LoVo (cell line): ENCODE measurements at regions not wholly inside any gene's neighbourhood (a gene's known extent, or its start where the extent isn't known, plus 50 kb on each side); places are given as distances from the start of the nearest gene placed in this dataset.
A peak's percentile ranks its signal among the peaks of the same experiment; 100 is the strongest.

Source experiments
- DNase-seq: peaks from one replicate; pipeline ENCODE4 v3.0.0-alpha.2; 2016; ENCODE audit warnings: low spot score

DNA sequence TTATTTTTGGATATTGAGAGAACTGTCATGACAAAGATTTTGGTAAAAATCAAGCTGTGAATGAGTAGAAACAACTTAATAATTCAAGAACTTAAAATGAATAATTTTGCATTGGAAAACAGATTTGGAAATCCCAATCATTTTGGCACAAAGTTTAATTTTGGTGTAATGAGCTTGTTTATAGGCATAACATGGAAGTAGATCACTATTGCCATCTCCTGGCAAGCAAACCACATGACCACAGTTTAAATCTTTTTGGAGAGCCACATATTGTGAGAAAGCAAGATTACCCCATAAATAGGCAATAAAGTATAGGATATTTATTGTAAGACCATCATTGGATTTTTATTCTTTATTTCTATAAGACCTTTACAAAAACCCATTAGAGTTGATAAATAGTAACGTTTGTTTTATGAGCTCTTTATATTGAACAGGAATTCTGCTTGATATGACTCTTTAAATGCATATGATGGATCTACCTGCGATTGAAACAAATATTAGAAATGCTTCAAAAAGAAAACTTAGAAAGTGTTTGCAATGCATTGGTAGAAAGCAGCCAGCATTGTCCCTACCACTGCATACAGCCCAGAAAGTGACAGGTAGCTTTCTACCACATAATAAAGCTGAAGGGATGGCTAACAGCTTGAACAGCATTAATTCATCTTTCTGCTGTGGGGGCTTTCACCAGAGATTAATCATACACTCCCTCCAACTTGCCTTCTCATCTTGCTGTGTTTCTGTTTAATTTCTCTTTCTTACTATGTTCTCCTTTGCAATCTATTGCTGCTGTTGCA, 766.8 kb downstream of the TBL1XR1 start:
- DNase-seq = peak; percentile 38

DNA sequence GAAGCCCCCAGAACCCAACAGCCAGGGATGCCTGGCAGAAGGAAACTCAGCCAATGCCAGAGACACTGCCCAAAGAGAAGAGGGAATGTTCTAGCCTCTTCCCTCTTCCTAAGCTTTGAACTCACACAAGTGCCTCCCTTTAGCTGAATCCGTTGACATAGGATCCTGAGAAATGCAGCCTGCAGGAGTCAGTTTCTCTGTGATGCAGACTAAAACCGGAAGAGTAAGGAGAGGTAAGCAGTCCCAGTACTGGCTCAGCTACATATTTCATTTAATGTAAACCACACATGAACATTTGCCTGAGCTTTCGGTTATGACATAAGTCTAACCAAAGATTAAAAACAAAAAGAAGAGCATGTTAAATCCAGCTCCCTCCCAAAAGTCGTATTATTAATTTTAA, 768.7 kb downstream of the TBL1XR1 start:
- DNase-seq = no peak

DNA sequence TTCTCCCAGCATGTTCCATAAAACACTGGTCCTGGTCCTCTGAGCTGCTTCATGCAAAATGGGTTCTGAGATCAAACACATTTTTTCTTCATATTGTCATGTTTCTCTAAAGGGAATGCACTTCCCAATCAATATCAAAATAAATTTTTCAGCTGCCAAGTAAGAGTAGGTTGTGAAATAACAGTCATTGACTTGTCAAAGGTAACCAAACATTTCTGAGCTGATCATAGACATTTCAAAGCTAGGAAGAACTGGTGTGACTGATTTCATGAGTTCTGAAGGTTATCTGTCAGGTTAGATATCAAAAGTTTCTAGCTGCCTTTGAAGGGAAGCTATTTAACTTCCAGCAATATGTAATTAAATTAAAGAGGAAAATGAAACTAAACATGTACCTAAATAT, 770.9 kb downstream of the TBL1XR1 start:
- no peak for DNase-seq

DNA sequence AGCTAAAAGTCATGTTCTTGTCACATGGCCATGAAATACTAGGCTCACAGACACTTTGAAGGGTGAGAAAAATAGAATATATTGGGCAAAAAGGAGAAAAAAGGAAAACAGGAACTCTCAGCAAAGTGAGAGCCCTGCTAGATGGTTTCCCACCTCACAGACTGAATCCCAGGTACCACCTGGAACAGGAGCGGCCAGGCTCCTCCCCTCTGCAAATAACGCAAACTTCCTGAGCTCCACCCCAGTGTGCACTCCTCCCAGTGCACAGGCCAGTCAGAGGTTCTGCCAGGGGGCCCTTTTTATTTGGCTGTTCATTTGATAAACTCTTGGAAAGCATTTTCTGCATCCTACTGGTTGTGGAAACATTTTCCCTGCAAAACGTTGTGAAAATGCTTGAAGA, 780.4 kb downstream of the TBL1XR1 start:
- no peak for DNase-seq

DNA sequence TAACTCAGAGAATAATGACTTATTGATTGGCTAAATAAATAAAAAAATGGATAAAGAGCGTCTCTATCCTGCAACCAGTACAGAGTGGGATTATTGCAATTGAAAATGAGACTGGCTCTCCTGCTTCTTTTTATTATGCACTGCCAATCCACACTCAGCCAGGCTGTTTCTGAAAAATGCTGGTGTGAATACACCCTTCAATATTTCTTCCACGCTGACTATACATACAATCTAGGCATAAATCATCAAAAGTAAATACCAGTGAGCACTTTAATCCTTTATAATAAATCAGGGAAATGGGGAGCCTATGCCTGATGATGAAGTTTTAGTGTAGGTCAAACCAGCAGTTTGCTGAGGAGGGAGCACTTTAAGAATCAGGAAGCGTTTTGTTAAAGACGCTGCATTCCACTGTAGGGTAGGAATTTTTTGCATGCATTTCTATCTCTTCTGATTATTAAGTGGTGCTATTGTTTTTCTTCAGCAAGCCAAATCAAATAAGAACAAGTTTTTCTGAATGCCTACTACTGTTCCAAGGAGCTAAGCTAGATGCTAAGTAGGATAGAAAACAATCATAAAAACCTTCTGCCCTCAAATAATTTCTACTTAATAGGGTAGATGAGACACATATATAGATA, 781.5 kb downstream of the TBL1XR1 start:
- DNase-seq = no peak

DNA sequence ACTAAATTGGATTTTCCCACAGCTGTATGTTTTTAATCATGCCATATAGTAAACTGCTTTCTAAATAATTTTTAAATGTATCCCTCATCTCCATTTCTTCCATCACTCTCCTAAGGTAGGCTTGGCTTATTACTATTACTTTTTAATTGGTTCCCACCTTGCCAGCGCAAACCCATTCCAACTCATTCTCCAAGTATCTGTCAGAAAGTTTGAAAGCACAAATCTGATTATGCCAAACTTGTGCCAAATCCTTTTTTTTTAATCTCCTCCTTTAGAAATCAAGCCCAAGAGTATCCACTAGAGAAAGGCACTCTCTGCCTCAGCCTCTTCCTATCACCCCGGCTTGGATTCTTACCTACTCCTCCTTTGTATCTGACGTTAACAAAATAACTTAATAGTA, 784.5 kb downstream of the TBL1XR1 start:
- no peak for DNase-seq

DNA sequence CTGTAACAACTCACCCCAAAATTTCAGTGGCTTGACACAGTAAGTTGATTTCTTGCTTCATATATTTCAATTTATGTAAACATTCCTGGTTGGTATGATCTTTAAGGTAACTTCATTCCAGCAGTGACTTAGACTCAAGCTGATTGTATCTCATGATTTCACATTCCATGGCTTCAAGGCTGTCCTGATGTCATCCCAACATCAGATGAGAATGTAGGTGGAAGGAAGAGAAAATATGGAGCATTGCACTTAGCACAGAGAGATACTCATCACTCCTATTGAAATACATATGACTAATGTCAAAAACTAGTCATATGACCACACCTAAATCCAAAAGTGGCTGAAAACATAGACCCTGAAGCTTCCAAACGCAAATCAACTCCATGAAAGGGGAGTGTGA, 793.8 kb downstream of the TBL1XR1 start:
- no peak for DNase-seq

DNA sequence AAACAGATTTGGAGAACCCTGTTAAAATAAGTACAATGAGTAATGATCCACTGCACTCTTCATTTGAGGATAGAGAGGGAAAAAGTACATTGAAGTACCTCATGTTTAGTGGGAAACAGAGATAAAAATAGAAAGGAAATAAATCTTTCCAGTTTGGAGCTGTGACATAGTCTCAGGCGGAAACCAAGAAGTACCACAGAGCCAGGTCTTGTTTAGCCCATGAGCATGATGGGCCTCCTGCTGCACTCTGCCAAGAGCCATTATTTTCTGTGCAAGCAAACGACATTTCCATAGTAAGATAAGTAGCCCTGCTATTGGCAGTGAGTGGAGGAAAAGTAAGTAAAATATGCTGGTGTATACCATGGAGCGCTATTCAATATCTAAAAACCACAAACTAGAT, 796.1 kb downstream of the TBL1XR1 start:
- no peak for DNase-seq

DNA sequence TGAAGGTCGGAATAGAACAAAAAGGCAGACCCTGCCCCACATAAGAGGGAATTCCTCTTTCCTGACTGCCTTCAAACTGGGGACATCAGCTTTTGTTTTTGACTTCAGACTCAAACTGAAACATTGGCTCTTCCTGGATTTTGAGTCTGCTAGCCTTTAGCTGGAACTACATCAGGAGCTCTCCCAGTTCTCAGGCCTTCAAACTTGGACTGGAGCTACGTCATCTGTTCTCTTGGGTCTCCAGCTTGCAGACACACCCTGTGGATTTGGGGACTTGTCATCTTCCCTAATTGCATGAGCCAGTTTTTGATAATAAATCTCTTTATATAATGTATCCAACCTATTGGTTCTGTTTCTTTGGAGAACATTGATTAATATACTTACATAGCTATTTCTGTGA, 798.1 kb downstream of the TBL1XR1 start:
- DNase-seq = no peak

DNA sequence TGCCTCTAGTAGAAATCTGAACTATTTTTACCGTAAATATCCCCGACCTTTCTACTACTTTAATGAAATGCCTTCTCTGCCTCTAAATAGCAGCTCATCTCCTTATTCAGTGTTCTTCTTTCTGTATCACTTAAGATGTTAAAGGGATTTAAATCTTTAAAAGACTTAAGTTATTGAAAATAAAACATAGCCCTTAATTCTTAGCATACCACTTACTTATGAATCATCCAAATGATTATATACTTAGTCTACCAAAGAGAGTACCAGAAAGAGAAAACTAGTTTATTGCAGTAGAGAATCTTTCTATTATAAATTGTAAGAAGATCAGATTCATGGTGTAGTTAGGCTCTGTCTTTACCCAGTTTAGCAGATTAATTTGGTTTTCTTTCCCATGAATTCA, 802.0 kb downstream of the TBL1XR1 start:
- DNase-seq = no peak

DNA sequence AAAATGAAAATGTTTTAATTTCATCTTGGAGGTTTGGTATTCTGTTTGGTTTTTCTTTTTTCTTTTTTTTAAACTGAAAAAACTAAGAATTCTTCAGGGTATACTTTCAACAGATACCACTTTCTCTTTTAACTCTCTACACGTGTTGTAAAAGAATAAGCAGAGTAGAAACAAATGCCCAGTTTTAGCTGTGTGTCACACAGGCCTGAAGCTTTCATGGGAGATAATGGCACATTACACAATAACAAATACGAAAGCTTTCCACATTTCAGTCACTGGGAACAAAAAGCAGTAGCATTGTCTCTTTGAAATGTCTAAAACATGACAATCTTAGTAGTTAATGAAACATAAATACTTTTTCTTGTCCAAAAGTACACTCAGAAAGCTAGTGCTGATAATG, 818.5 kb downstream of the TBL1XR1 start:
- no peak for DNase-seq

DNA sequence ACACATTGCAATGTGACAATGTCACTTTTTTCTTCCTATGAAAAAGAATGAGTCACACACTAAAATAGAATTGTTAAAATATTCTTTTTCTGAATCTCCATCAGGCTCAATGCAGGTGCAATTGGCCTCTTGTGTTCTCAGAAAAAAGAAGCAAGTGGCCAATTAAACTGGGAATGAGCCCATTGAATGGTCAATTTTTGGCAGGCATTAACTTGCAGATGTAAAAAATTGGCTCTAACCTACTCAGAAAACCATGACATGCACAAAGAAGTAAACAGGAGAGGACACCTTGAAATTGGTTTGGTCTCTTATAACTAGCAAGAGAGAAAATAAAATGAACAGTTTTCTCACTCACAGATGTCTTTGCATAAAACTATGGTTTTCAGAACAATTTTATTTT, 820.8 kb downstream of the TBL1XR1 start:
- no peak for DNase-seq

DNA sequence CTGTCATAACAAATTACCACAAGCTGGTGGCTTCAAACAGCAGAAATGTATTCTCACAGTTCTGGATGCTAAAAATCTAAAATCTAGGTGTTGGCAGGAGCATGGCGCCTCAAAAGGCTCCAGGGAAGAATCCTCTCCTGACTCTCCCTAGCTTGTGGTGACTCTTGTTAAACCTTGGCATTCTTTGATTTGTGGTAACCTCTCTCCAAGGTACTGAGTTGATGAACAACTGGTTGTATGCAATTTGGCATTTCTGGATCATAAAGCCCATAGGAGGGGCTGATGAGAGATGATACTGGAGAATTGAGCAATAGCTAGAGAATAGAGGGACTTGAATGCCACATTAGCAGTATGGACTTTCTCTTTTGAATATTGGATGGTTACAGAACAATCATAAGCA, 821.8 kb downstream of the TBL1XR1 start:
- DNase-seq = no peak

DNA sequence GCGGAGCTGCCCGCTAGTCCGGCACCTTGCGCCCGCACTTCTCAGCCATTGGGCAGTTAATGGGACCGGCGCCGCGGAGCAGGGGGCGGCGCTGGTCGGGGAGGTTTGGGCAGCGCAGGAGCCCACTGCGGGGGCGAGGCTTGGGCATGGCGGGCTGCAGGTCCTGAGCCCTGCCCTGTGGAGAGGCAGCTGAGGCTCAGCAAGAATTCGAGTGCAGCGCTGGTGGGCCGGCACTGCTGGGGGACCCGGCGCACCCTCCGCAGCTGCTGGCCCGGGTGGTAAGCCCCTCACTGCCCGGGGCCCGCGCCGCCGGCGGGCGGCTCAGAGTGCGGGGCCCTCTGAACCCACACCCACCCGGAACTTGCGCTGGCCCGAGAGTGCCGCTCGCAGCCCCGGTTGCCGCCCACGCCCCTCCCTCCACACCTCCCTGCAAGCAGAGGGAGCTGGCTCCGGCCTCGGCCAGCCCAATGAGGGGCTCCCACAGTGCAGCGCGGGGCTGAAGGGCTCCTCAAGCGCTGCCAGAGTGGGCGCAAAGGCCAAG, 835.0 kb downstream of the TBL1XR1 start:
- no peak for DNase-seq

DNA sequence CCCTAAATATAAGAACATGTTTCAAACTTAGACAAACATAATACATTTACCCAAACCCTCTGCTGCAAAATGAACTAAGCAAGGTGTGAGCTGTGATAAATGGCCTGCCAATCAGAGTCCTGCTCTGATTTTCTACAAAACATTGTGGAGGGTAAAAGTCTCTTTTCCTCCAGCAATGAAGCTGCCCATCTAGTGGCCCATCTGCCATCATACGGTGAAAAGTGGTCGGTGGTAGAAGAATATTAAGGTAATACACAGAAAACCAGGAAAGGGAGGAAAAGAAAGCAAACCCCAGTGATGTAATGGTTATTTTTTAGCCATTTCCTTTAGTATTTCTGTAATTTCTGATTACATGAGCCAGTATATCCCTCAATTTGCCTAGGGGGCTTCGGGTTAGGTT, 838.1 kb downstream of the TBL1XR1 start:
- no peak for DNase-seq

DNA sequence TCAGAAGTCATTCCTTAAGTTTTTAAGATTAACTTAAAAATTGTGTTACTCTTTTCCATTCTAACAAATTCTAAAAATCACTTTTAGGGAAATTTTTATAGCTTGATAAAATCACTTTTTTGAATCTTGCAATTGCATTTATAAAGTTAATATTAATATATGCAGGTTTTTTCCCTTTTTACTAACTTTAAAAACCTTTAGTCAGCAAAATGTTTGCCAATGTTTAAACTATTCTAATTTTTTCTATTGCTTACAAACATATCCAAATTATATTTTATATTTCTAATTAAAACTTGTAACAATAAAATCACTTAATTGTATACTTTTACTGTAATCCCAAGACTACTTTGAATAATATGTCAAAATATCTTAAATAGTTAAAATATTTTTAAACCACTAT, 839.4 kb downstream of the TBL1XR1 start:
- no peak for DNase-seq

DNA sequence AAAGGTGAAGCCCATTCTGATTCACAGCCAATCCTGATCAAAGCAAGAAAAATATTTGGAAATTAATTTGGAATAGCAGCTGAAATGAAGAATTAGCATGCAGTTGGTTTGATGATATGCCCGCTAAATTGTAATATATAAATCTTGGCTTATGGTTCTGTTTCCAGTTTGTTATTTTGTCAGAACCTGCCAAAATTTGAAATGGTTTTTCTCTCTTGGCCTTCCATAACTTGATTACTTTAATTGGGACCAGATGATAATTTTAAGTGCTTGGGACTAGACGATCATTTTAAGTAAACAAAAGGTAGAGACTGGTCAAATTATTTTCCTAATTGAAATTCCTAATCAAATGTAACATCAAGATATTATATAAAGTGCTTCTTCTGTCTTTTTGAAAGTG, 842.4 kb downstream of the TBL1XR1 start:
- no peak for DNase-seq

DNA sequence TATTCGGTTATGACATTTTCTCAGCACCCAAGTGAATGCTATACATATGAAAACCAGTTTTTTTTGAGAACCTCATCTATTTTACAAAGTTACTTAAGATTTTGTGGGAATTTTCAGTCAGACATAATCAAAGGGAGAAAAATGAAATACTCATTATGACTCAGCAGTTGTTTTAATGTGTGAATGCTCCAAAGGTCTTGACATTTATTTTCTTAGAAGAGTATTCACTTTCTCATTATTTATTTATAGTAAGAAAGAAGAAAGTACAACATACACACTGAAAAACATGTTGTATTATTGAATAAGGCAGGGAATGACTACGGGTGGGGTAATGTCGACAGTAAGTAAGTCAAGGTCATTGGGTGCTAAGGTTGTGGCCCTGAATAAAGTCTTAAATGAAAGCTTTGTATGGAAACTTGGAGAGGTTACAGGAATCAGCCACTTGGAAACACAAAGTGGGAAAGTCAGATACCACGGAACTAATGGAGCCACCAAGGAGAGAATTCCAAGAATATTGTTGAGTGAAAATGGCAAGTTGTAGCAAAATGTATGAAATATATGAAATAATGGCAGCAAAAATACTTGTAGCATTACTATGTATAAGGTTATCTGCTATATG, 844.5 kb downstream of the TBL1XR1 start:
- DNase-seq = no peak

DNA sequence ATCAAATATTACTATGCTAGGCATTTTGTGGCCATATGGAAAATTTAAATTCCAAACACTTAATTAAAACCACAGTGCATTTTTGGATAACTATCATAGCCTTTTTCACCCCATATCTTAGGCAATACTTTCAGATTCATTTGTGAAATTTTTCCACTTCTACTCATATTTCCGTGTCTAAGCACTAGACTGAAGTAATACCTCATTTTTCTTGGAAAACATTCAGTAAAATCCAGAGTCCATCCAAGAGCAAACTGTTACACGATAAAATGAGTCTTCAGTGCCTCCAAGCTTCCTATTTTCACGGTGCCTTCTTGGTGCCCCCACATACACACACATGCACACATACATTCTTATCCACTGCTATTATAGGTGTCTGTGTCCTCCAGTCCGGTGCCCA, 845.9 kb downstream of the TBL1XR1 start:
- no peak for DNase-seq

DNA sequence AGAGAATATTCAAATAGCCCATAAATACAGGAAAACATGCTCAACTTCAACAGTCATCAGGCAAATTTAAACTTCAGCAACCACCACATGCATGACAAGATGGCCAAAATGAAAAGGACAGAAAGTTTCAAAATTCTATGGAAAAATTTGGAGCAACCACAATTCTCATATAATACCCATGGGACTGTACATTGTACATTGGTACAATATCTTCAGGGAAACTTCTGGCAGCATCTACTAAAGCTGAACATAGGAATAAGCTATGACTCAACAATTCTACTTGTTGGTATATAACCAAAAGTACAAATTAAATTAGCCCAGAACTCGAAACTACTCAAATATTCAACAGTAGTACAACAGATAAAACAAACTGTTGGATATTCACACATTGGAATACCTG, 847.6 kb downstream of the TBL1XR1 start:
- no peak for DNase-seq

DNA sequence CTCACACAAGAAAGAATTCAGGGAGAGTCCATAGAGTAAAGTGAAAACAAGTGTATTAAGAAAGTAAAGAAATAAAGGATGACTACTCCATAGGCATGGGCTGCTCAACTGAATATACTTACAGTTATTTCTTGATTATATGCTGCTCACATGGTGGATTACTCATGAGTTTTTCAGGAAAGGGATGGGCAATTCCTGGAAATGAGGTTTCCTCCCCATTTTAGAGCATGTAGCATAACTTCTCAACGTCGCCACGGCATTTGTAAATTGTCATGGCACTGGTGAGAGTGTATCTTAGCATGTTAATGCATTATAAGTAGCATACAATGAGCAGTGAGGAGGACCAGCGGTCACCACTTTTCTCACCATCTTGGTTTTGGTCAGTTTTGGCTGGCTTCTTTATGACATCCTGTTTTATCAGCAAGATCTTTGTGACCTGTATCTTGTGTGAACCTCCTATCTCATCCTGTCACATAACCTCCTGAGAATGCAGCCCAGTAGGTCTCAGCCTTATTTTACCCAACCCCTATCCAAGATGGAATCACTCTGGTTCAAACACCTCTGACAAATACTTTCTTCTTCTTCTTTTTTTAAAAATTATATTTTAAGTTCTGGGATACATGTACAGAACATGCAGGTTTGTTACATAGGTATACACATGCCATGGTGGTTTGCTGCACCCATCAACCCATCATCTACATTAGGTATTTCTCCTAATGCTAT, 849.7 kb downstream of the TBL1XR1 start:
- no peak for DNase-seq

DNA sequence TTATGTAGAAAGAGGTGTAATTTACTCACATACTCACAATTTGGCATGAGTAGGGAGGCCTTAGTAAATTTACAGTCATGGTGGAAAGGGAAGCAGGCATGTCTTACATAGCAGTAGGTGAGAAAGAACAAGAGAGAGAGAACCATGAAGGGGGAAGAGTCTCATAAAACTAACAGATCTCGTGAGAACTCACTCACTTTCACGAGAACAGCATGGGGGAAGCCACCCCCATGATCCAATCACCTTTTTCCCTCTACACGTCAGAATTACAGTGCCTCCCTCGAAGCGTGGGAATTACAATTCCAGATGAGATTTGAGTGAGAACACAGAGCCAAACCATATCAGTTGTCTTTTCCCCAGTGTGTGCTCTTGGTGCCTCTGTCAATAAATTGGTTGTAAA, 855.3 kb downstream of the TBL1XR1 start:
- DNase-seq = no peak

DNA sequence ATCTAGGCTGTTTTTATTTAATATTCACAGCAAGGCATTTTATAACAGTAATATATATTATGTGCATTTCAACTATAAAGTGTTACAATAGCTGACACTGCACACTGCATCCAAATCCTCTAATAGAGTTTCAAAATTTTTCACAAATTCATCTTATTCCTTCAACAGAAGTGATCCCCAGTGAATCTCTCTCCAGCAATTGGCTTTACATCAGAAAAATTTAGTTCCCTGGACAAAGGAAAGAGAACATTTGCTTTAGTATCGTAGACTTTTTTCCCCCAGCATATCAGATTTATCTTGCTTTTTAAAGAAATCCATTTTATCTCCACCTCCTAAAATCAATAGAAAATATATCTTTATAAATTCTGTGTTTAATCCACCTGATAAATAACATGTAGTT, 868.6 kb downstream of the TBL1XR1 start:
- DNase-seq = no peak
